HG03196 (cell line): ENCODE measurements at regions not wholly inside any gene's neighbourhood (a gene's known extent, or its start where the extent isn't known, plus 50 kb on each side); places are given as distances from the start of the nearest gene placed in this dataset.

ENCODE experiments used
- ATAC-seq: cut with Tn5 transposase; IDR thresholded peaks from one replicate; pipeline ENCODE4 v1.9.1; 2021; ENCODE audit not compliant: unreplicated experiment

DNA sequence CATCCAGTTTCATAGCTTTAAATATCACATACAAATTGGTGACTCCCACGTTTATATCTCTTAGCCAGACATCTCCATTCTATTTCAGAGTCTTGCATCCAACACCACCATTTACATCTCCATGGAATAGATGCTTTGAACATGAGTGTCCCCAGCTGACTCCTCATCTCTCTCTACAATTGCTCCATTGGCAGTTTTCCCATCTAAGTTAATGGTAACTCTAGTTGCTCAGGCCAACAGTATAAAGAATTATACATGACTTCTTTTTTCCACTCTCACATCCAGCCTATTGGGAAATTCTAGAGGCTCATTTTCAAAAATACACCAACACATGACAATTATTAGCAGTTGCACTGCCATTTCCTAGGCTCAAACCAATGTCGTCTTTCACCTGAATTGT lies 388.2 kb downstream of the STIM2 start:
- ATAC-seq, result no peak

DNA sequence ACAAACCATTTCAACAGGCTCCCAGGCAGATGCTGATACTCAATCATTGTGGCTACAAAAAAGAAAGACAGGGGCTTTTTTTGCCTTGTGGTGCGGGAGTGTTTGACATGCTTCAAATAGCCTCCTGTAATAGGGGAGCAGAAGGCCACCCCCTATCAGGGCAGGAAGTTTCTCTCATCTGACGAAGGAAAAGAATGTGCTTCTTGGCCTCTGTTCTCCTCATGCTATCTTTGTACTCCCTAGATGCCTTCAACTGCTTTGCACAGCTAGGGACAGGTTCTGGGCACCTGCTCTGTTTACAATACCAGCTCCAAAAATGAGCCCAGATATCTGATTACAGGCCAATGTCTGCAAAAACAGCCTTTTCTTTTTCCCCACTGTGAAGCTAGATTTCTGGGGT lies 391.1 kb downstream of the STIM2 start:
- no peak for ATAC-seq

DNA sequence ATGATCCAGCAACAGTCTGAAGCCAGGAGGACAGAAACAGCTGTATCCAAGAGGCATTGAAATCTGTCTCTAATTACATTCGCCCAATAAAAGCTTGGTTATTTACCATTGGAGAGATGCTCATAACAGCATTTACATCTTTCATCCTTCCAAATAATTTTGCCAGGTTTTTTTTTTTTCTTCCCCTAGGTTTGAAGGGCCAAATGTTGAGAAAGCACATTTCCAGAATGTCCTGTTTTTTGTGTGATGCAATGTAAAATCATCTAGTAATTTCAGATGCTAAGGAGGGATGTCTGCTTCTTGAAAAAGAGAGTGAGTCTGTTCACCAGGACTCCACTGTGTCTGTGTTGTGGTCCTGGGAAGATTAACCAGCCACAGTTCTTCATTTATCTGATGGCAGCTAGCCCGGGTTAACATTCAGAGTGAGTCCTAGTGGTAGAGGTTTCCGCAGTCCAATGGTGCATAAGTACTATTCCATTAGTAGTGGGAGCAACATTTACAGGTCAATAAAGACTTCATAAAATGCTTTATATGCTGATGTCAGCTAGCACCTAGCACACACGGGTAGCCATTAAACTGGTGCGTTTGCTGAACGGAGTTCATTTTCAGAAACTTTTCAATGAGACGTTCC lies 406.8 kb downstream of the STIM2 start:
- no peak for ATAC-seq

DNA sequence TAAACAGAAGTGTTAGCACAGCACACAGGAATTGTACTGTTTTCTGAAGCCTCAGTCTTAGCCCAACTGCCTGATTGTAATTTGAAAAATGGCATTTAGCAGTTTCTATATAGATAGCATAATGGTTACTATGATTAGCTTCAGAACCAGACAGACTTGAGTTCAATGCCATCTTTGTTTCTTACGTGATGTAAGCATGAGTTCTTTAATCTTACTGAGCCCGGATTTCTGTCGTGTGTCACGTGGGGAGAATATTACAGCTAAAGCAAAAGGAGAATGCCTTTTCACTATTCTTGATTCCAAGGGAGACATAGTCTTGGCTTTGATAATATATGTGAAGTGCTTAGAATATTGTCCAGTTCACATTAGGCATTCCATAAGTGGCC lies 407.3 kb downstream of the STIM2 start:
- ATAC-seq, result no peak

DNA sequence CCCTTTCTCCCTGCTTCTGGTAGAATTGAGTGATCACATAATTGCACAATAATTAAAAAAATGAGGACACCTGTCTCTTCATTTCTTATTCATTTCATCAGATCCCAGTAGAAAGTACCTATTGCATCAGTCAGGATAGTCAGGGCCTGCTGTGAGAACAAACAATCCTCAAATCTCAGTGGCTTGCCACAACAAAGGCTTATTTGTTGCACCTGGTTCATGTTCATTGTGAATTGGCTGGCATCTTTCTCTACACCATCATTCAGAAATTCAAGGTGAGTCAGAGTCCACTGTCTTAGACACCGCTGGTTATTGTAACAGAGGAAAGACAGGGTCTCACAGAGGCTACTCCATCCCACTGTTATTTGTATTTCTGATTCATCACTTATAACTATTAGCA lies 409.8 kb downstream of the STIM2 start:
- no peak for ATAC-seq

DNA sequence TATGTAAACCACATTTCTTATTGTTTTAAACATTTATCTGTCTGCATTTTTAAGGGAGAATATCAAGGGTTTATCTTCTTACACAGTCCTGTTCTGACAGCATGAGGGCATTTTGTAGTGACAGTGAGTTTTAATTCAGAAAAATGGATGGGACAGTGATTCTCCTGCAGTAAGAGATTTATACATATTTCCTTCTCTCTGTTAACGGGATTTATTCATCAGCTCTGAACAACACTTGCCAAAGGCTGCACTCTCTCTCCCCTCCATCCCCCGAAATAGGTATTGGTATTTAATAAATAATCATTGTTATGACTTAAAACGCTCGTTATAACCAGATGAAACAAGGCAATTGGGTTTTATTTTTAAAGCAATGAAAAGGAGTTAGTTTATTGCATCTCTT lies 410.9 kb downstream of the STIM2 start:
- ATAC-seq, result no peak

DNA sequence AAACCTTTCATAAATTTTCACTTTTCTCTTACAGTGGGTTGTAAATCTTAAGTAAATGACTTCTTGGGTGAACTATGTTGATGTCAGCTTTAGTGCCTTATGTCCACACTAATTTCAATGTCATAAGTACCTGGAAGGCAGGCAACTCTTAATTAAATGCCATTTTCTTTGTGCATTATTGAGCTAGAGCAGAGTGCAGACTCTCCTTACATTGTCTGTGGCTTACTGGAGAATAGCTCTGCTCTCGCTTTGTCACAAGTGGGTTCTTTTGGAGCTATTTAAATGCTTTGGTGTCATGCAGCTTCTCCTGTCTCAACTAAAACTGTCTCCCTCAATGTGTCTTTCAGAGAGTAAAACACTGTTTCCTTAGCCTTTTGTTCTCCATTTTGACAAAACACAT lies 411.6 kb downstream of the STIM2 start:
- no peak for ATAC-seq

DNA sequence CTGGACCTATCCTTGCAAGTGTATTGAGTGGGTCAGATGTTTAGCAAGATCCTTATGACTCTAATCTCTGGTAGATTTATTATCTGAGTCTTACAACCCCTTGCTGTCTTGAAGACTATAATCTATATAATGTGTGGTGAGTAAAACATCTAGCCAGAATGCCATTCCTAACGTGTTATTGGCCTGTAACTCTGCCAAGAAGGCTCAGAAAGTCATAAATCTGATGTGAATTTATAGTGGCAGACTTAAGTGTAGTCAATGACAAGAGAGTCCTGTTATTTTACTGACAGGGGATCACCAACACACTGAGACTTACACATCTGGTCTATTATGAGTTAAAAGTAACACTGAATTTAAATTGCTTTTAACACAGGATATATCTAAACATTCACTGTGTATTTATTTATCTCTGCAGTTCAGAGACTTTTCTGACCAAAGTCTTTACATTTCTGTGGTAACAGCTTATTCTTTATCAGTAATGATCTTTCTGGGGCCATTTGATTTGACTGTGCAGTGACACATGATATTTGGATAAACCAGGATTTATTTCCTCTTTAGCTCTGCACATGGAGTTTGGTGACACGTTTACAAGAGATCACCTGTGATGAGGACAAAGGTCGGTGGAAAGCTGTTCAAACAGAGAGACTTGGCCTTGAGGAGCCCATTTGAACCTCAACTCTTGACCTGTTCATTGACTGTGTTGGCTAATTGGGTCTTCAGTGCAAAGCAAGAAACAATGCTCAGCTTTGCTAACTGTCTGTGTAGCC lies 415.8 kb downstream of the STIM2 start:
- no peak for ATAC-seq

DNA sequence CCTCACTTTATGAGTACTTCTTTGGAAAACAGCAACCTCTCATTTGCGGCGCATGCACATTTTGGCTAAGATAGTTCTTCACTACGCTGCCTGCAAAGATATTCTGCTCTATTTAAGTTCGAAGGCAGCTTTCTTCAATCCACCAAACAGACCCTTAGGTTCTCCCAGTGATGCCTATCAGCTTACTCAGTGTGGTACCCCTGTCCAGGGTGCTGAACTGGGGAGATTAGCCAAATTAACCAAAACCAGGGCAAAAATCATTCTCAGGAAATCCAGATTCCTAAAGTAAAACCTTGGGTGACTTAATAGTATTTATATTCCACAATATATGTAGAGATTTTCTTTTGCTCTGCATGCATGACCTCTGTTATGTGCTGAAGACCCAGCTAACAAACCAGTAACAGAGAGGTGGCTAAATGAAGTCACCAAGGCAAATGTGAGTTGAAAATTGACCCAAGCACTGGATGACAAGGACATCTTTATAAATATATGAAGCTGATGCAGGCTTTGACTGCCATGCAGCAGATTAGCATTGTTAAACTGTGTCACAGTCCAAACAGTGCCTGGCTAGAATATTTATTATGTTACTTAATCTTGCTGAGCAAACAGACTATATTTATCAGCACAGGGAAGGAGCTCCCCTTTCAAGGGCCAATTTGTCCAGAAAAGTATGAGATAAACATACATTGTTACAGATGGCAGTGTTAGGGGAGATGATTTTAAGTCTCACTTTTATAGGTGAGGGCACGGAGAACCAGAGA lies 418.2 kb downstream of the STIM2 start:
- ATAC-seq, result no peak

DNA sequence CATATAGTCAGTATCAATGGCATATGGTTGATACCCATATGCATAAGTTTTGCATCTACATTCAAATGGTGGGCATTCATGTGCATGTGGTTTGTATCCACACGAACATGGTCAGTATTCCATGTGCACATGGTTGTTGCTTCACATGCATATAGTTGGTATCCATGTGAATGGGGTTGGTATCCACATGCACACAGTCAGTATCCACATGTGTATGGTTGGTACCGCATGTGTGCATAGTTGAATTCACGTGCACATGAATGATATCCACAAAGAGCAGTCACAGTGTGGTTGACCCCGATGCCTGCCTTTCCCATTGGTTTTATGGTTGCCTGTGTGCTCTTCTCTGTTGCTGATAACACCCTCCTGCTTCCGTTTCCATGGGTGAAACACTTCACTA lies 427.9 kb downstream of the STIM2 start:
- ATAC-seq, result no peak

DNA sequence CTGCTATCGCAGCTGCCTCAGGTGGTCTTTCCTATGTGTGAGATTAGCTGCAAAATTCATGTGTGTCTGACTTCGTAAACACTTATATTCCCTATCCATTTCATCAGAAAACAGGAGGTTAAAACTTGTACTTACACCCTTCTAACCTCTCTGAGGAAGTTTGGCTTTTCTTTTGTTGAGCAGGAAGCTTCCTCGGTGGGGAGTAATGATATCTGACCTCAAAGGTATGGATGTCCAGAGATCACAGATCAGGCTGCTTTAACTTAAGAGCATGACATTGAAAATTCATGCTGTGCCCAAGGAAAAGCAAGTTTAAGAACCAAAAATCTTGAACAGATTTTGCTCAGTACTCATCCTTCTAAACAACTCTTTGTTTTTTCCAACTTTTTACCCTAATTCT lies 429.1 kb downstream of the STIM2 start:
- no peak for ATAC-seq

DNA sequence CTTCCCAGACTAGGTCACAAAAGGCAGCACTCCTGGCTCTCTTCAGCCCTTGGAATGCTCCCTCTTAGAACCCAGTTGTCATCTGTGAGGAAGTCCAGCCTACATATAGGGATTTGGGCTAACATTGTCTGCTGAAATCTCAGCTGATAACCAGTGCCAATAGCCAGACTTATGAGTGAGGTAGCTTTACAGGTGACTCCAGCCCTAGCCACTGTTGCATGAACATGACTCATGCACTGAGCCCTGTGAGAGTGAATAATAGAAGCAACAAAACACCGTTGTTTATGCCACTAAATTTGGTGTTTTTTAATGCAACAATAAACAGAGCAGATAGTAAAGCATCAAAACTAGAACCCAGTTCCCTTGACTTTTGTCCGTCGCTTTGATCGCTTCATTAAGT lies 433.2 kb downstream of the STIM2 start:
- no peak for ATAC-seq

DNA sequence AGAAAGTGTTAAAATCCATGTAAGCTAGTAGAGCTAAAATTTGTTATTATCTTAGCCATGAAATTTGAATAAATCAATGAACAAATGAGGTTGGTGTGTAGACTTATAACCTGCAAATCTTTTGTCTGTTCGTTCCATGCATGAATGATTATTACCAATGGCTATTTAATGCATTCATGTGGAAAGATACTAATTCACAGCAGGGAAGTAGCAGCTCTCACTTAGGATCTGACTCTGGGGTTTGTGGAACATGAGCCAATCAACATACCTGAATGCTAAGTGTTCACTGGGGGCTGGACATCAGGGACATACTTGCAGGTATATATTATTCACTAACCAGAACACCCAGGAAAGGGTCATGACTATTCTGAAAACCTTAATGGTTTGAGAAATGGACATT lies 444.1 kb downstream of the STIM2 start:
- no peak for ATAC-seq

DNA sequence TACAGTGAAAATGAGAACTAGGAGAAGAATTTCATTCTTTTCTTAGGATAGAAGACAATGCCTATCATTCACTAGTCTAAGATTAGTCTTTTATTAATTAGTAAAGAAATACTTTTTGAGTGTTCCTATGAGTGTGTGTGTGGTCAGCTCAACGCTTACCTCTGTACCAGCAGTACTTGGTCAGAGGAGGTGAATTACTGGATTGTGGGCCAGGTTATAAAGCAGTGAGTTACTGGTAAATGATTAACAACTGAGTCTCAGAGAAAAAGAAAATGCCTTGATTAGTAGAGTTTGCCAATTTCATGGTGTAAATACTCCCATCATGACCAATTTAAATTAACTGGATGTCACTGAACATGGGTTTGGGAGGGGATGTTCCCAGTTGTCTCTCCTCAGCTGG lies 444.6 kb downstream of the STIM2 start:
- no peak for ATAC-seq

DNA sequence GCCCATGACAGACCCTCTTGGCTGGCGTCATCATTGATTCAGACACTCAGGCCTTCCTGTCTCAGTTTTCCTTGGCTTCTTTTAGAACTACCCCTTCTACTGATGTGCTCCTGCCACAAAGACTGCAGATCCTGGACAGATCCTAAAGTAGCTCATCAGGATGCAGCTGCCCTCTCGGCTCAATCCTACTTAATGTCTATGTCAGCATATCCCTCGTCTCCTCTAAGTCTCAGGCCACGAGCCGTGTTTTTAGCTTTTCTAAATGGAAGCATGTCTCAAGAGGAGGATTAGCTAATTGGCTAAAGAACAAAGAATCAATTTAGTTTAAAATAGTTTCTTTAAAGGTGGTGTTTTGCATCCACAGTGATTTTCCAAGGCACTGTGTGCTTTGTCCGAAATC lies 447.7 kb downstream of the STIM2 start:
- no peak for ATAC-seq

DNA sequence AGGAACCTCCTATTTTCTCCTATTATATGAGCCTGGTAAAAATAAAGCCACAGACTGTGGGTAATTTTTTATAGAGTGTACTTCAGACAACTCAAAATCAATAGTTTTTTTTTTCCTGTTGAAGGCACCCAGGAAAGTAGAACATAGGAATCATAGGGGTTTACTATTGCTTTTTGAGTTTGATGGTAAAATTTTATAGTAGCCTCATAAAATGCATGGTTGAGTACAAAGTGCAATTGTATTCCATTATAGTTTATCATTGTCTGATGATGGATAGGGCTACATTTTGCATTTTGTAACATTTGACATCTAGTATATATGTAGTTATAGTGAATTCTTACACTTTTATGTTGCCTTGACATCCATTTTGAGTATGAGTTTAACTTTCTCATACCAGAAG lies 455.0 kb downstream of the STIM2 start:
- no peak for ATAC-seq

DNA sequence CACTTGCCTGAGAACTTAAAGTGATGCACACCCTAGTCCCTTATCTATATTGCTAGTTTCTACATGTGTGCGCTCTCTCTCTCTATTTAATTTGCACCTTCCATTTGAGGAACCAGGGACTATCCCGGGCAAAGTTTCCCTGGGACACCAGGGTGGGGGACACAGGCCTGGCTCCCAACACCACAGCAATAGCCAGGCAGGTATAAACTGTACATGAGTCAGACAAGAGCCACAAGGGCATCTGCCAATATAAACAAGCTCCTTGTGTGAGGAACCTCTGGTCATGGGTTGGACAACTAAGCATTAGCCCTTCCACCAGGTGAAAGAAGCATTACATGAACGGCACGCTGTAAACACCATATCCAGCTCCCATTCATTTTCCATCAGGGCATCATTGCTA lies 455.5 kb downstream of the STIM2 start:
- ATAC-seq, result no peak

DNA sequence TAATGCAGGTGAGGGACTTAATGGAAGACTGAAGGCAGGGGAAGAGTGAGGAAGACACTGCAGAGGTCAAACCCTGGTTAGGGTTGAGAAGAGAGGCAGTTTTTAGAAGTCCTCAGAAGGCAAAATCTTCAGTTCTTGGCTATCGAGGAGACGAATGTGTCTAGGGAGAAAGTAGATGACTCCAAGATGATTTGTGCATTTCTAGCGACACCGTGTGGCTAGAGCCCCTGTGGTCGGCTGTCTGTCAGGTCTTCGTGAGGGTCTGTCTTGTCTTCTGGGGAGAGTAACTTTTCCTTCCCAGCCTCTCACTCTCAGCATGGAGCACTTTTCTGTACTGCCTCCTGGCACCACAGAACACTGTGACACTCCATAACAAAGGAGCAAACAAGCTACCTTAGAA lies 458.1 kb downstream of the STIM2 start:
- no peak for ATAC-seq

DNA sequence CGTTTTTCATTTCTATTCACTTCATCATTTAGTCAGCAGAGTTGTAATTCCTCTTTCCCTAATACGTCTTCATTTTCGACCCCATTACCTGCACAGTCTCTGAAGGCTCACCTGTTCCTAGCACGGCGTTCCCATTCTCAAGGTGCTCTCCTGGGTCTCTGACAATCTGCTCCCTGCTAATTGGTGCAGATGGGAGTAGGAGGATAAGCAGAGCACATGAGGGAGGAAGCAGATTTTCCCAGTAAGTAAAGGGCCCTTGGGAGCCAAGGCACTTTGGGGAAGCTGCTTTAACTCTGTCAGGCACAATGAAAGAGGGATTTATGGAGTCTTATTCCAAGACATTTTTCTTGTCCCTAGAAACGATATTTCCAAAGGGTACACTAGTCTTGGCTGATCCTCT lies 466.4 kb downstream of the STIM2 start:
- no peak for ATAC-seq

DNA sequence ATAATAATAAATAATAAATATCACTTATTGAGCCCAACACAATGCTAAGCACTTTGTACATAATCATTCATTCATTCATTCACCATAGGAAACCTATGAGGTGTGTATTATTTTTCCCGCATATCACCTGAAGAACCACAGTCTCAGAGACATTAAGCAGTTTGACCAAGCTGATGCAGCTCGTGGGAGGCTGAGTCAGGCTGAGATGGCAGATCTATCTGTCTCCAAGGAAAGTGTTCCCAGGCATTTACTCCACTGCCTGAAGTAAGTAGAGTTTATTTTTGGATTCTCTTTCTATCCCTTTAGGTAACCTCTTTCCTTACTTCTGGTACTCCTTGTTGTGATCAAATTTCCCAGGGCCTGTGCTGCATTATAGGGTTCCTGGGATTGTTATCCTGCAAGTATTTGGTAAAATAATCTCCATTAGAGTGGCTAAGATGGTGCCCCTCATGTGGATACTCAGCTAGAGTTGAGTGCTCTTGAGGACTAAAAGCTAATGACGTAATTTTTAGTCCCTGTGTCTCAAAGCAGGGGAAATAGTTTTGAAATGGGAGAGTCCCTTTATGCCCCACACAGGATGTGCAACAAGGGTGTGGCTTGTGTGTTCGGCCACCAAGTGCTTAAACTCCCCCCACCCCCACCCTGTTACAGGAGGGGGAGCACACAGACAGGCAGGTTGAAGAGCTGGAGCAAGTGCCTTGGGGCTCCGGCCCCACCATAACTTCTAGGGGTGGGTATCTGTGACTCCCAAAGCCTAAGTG lies 467.0 kb downstream of the STIM2 start:
- ATAC-seq, result no peak

DNA sequence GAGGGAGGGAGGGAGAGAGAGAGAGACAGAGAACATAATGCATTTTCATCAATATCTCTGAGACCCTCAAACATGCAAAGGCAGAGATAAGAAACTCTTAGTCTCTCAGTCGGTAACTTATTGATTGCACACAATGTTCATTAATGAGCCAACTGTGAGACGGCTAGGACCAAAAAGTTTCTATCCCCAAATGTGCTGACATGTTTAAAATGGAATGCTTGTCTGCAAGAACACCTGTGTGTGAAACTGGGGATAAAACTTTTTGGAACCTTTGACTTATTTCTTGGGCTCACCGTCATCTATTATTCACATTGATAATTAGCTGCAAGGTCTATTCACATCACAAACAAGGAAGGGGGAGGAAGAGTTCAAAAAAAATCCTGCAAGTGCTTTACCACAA lies 477.9 kb downstream of the STIM2 start:
- no peak for ATAC-seq

DNA sequence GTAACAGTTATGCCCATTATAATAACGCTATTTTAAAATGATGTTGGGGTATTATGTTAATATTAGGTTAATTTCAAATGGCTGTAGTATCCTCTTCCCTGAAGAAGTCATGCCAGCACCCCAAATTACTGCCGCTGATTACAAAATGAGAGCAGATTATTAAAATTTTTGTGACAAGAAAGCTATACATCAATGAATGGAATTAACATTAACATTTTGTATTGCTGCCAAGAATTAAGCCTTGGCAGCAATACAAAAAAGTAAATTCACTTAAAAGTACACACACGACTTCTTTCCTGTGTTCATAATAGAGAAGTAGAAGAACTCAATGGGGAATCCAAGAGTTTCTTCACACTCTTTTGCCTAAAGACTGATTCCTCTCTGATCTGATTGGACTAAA lies 482.8 kb downstream of the STIM2 start:
- no peak for ATAC-seq
